ENCODE measurements at regions not wholly inside any gene's neighbourhood (a gene's known extent, or its start where the extent isn't known, plus 50 kb on each side); places are given as distances from the start of the nearest gene placed in this dataset.

DNA sequence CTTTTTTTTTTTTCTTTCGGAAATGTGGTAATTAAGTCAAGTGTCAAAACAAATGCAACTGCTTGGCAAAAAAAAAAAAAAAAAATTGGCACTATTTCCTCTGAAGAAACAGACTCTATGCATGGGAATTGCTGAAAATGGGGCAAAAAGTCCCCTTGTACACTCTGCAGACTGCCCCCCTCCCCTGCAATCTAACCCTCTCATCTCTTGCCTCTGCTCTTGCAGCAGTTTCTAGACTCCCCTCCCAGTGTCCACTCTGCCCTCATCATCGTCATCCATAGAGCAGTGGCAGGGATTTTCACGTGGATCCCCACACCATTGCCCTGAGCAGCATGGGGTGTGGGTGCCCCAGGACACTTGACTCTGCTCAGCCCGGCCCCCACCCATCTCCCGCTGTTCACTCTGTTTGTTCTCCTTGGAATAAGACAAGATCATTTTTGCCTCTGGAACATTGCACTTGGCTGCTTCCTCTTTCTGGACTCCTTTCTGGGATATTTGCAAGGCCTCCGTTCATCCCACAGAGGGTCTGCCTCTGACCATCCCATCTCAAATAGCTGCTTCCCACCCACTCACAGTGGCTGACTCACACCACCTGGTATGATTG is 213.9 kb downstream of the ACKR3 start:
- TF ChIP-seq, protein P1, sequence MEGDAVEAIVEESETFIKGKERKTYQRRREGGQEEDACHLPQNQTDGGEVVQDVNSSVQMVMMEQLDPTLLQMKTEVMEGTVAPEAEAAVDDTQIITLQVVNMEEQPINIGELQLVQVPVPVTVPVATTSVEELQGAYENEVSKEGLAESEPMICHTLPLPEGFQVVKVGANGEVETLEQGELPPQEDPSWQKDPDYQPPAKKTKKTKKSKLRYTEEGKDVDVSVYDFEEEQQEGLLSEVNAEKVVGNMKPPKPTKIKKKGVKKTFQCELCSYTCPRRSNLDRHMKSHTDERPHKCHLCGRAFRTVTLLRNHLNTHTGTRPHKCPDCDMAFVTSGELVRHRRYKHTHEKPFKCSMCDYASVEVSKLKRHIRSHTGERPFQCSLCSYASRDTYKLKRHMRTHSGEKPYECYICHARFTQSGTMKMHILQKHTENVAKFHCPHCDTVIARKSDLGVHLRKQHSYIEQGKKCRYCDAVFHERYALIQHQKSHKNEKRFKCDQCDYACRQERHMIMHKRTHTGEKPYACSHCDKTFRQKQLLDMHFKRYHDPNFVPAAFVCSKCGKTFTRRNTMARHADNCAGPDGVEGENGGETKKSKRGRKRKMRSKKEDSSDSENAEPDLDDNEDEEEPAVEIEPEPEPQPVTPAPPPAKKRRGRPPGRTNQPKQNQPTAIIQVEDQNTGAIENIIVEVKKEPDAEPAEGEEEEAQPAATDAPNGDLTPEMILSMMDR (conservative IDR thresholded peaks at IDR 0.05 in 1 of 2, IDR thresholded peaks at IDR 0.05 in 1 of 2; ENCODE audit: low read depth in 1 of 2, low read length in 2 of 2), result no peak
- TF ChIP-seq EZH2 (IDR thresholded peaks at IDR 0.05; ENCODE audit: low read length, missing control alignments), result no peak

Data from fibroblast of lung (primary cell).